Gastrocnemius medialis (tissue), 4 donors: ENCODE measurements at regions not wholly inside any gene's neighbourhood (a gene's known extent, or its start where the extent isn't known, plus 50 kb on each side); places are given as distances from the start of the nearest gene placed in this dataset.
"Not testable (repeated sequence)": the region's sequence is repeated elsewhere in the genome, so short reads cannot be mapped to it uniquely, and the experiment has no call there.

Source experiments
- CTCF ChIP-seq, 5 experiments: fragments of 450-650 bp in 3 of 5; fragments of 200-600 bp in 2 of 5; sonication (generic) in 2 of 5; IDR thresholded peaks in 4 of 5; conservative IDR thresholded peaks in 1 of 5; 1 replicate in 4 of 5; 2 replicates in 1 of 5; pipeline ENCODE4 v1.5.1; 2016 to 2019; ENCODE audit warnings: antibody characterized with exemption in 5 of 5, mild to moderate bottlenecking in 3 of 5, moderate library complexity in 3 of 5
- POLR2A ChIP-seq, 2 donors: fragments of 450-650 bp; IDR thresholded peaks; one replicate each; pipeline ENCODE4 v1.6.1; 2017; ENCODE audit warnings: antibody characterized with exemption in 2 of 2, mild to moderate bottlenecking in 2 of 2, moderate library complexity in 2 of 2

GRCh38 chr4:57729775-57730570 lies 619.8 kb upstream of the IGFBP7 start:
- not testable (repeated sequence) for TF ChIP-seq CTCF (IDR thresholded peaks at IDR 0.05 in 4 of 5, conservative IDR thresholded peaks at IDR 0.05 in 1 of 5); POLR2A (IDR thresholded peaks at IDR 0.05)
